ENCODE measurements at regions not wholly inside any gene's neighbourhood (a gene's known extent, or its start where the extent isn't known, plus 50 kb on each side); places are given as distances from the start of the nearest gene placed in this dataset.
"Not testable (repeated sequence)": the region's sequence is repeated elsewhere in the genome, so short reads cannot be mapped to it uniquely, and the experiment has no call there.

DNA sequence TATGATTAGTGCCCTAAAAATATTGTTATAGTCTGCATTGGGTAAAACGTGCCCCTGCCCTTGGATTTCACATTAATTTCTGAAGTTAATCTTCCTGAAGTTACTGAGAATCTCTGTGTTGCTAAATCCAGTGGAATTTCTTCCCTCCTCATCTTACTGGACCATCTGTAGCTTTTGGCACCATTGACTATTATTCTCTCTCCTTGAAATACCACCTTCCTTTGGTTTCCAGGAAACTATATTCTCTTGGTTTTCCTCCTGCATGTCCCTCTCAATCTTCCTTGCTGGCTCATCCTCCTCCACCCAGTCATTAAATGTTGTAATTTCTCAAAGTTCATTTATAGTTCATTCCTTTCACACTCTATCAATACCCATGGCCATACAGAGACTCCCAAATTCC, 110.6 kb upstream of the SLC35G4 start:
- TF ChIP-seq TAF1 (IDR thresholded peaks at IDR 0.05; ENCODE audit: low read depth, low read length) = no peak
- TF ChIP-seq POU2F2 (IDR thresholded peaks at IDR 0.05; ENCODE audit: low read depth, low read length) = no peak
- no peak for TF ChIP-seq SPI1 (IDR thresholded peaks at IDR 0.05; ENCODE audit: low read depth, low read length)
- no peak for TF ChIP-seq POLR2A (IDR thresholded peaks at IDR 0.05; ENCODE audit: low read depth, low read length)
- TF ChIP-seq PAX5 (IDR thresholded peaks at IDR 0.05; ENCODE audit: insufficient read depth, low read length, severe bottlenecking) = no peak
- no peak for TF ChIP-seq POLR2AphosphoS5 (IDR thresholded peaks at IDR 0.05; ENCODE audit: low read depth, low read length)
- DNase-seq (ENCODE audit: insufficient read length, low spot score) = no peak
- no peak for FAIRE-seq

DNA sequence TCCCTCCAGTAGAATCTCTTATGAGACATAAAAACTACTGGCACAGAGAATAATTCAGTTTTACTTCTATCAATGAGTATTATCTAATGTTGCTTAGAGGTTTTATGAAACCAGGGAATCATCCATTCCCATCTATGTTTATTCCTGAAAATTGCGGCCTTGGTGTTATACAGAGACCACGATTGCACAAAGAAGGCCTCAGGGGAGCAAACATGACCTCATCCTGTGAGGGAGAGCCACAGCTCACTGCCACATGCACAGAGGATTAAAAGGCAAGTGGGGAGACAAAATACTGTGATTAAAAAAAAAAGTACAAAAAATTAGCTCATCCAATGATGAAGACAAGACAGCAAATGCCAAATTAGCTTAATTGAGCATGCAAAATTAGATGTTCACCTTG, 111.8 kb upstream of the SLC35G4 start:
- TF ChIP-seq POLR2A (IDR thresholded peaks at IDR 0.05; ENCODE audit: low read depth, low read length) (no peak), POLR2AphosphoS5 (IDR thresholded peaks at IDR 0.05; ENCODE audit: low read depth, low read length) (no peak), POU2F2 (IDR thresholded peaks at IDR 0.05; ENCODE audit: low read depth, low read length) (no peak), TAF1 (IDR thresholded peaks at IDR 0.05; ENCODE audit: low read depth, low read length) (no peak), PAX5 (IDR thresholded peaks at IDR 0.05; ENCODE audit: insufficient read depth, low read length, severe bottlenecking) (no peak), SPI1 (IDR thresholded peaks at IDR 0.05; ENCODE audit: low read depth, low read length) (no peak)
- DNase-seq (ENCODE audit: insufficient read length, low spot score) = no peak
- no peak for FAIRE-seq

DNA sequence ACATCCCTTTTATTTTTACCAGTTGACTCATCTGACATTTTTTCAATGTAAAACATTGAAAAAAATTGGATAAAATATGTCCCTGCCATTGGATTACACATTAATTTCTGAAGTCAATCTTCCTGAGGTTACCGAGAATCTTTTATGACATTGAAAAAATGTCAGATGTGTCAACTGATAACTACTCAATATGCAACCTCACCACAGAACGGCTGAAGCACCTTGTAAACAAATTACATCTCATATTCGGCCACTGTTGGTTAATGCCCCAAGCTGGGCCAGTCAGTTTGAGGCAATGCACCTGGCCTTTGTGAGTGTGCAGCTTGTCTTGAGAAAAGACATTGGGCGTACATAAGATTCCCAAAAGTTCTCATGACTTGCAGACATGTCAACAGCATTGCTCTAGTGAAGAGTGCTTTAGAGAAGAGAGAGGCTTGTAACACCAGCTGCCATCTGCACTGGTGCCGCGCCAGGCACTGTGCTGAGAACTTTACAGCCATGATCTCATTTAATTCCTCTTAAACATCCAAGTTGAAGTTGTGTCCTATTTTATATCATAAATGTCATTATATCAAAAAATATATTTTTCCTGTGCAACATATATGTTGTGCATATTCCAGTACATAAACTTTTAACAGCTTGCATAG, 112.7 kb upstream of the SLC35G4 start:
- FAIRE-seq (no peak), DNase-seq (ENCODE audit: insufficient read length, low spot score) (no peak)
- TF ChIP-seq POU2F2 (IDR thresholded peaks at IDR 0.05; ENCODE audit: low read depth, low read length) (no peak), SPI1 (IDR thresholded peaks at IDR 0.05; ENCODE audit: low read depth, low read length) (no peak), POLR2A (IDR thresholded peaks at IDR 0.05; ENCODE audit: low read depth, low read length) (no peak), POLR2AphosphoS5 (IDR thresholded peaks at IDR 0.05; ENCODE audit: low read depth, low read length) (no peak), PAX5 (IDR thresholded peaks at IDR 0.05; ENCODE audit: insufficient read depth, low read length, severe bottlenecking) (no peak), TAF1 (IDR thresholded peaks at IDR 0.05; ENCODE audit: low read depth, low read length) (no peak)

DNA sequence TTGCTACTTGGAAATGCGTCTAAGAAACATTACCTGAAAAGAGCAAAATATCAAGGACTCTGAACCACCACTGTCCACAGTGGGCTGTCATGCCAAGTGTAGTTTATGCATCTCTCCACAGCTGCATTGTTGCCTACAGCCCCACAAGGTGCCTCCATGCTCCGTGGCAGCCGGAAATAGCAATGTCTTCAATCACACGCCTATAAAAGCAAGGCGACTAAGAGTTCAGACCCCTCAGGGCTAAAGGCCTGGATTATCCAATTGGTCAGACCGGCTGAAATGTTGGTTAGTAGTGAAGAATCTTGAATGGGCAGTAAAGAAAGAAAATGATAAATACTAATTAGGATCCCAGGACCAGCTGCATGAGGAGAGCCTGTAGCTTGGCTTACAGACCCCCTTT, 114.0 kb upstream of the SLC35G4 start:
- FAIRE-seq (no peak), DNase-seq (ENCODE audit: insufficient read length, low spot score) (no peak)
- no peak for TF ChIP-seq POU2F2 (IDR thresholded peaks at IDR 0.05; ENCODE audit: low read depth, low read length)
- no peak for TF ChIP-seq TAF1 (IDR thresholded peaks at IDR 0.05; ENCODE audit: low read depth, low read length)
- no peak for TF ChIP-seq POLR2AphosphoS5 (IDR thresholded peaks at IDR 0.05; ENCODE audit: low read depth, low read length)

DNA sequence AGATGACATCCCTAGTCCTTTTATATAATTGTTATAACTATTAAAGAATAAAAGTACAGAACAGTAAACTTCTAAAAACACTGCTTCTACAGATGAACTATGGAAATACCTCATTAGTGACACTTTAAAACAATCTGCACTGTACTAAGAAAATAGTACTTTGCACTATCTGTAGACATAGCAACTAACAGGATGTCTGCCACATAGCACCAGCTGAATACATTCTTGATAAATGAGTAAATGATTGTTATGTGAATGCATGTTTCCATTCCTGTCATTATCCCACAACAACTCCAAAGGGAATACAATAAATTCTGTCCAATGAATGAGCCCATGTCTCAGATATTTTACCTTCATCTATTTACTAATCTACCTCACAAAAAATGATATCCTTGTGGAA, 115.3 kb upstream of the SLC35G4 start:
- TF ChIP-seq POLR2AphosphoS5 (IDR thresholded peaks at IDR 0.05; ENCODE audit: low read depth, low read length) (no peak), SPI1 (IDR thresholded peaks at IDR 0.05; ENCODE audit: low read depth, low read length) (no peak), PAX5 (IDR thresholded peaks at IDR 0.05; ENCODE audit: insufficient read depth, low read length, severe bottlenecking) (no peak), POLR2A (IDR thresholded peaks at IDR 0.05; ENCODE audit: low read depth, low read length) (no peak), TAF1 (IDR thresholded peaks at IDR 0.05; ENCODE audit: low read depth, low read length) (no peak), POU2F2 (IDR thresholded peaks at IDR 0.05; ENCODE audit: low read depth, low read length) (no peak)
- DNase-seq (ENCODE audit: insufficient read length, low spot score) (no peak), FAIRE-seq (no peak)

DNA sequence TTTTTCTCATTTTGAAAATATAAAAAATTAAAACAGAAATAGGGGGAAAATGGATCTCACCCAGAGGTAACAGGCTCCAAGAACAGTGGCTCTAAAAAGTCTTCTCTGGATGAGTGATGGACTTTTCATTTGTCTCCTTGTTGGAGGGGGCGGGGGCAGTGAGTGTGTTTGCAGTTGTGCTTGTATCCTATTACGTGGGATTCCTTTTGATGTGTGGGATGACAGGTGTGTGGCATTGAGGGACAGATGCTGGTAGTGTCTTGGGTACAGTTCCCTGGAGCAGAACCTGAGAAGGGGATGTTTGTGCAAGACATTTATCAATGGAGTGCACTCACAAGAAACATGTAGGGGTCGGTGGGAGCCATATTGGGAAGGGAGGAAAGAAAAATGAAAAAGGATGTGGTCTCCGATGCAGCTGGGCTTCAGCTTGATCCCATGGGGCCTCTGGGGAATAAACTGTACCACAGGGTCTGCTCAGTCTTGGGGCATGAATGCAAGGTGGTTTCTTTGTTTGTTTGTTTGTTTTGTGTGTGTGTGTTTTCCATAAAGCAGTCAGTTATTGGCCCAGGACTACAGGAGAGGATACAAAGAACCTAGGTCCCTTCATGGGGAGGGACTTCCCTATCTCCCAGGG, 120.0 kb upstream of the SLC35G4 start:
- TF ChIP-seq SPI1 (IDR thresholded peaks at IDR 0.05; ENCODE audit: low read depth, low read length) (no peak), TAF1 (IDR thresholded peaks at IDR 0.05; ENCODE audit: low read depth, low read length) (no peak), PAX5 (IDR thresholded peaks at IDR 0.05; ENCODE audit: insufficient read depth, low read length, severe bottlenecking) (no peak), POLR2AphosphoS5 (IDR thresholded peaks at IDR 0.05; ENCODE audit: low read depth, low read length) (no peak), POLR2A (IDR thresholded peaks at IDR 0.05; ENCODE audit: low read depth, low read length) (no peak), POU2F2 (IDR thresholded peaks at IDR 0.05; ENCODE audit: low read depth, low read length) (no peak)
- DNase-seq (ENCODE audit: insufficient read length, low spot score) = no peak
- no peak for FAIRE-seq

DNA sequence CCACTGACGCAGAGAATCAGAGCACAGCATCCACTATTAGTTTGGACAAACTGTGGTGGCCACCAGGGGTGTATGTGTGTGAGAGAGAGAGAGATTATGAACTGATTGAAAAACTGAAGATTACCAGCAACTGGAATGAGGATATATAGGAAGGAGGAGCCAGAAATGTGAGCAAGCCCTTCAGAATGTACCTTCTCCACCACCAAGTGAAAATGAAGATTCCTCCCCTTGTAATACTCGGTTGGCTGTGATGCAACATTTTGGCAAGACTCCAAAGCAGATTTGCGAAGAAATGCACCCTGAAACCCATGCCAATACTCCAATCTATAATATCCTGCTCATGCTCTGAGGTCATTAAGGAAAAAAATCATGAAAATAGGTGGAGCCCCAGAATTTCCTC, 121.2 kb upstream of the SLC35G4 start:
- TF ChIP-seq POLR2AphosphoS5 (IDR thresholded peaks at IDR 0.05; ENCODE audit: low read depth, low read length) (no peak), TAF1 (IDR thresholded peaks at IDR 0.05; ENCODE audit: low read depth, low read length) (no peak), POLR2A (IDR thresholded peaks at IDR 0.05; ENCODE audit: low read depth, low read length) (no peak), SPI1 (IDR thresholded peaks at IDR 0.05; ENCODE audit: low read depth, low read length) (no peak), POU2F2 (IDR thresholded peaks at IDR 0.05; ENCODE audit: low read depth, low read length) (no peak), PAX5 (IDR thresholded peaks at IDR 0.05; ENCODE audit: insufficient read depth, low read length, severe bottlenecking) (no peak)
- DNase-seq (ENCODE audit: insufficient read length, low spot score) (no peak), FAIRE-seq (no peak)

DNA sequence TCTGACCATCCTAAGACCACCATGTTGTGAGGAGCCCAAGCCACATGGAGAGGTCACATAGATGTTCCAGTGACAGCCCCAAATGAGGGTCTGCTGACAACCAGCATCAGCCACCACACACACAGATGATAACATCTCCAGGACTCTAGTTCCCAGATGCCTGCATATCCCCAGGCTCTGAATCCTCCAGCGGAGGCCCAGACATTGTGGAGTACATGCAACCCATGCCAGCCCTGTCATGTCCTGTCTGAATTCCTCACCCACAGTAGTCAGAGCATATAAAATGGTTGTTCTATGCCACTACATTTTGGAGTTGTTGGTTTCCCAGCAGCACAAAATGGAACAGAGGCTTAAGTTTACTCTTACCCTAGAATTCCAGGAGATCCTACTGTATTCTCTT, 122.0 kb upstream of the SLC35G4 start:
- DNase-seq (ENCODE audit: insufficient read length, low spot score) (no peak), FAIRE-seq (no peak)
- no peak for TF ChIP-seq SPI1 (IDR thresholded peaks at IDR 0.05; ENCODE audit: low read depth, low read length)
- TF ChIP-seq PAX5 (IDR thresholded peaks at IDR 0.05; ENCODE audit: insufficient read depth, low read length, severe bottlenecking) = no peak
- no peak for TF ChIP-seq POLR2A (IDR thresholded peaks at IDR 0.05; ENCODE audit: low read depth, low read length)
- no peak for TF ChIP-seq POU2F2 (IDR thresholded peaks at IDR 0.05; ENCODE audit: low read depth, low read length)

DNA sequence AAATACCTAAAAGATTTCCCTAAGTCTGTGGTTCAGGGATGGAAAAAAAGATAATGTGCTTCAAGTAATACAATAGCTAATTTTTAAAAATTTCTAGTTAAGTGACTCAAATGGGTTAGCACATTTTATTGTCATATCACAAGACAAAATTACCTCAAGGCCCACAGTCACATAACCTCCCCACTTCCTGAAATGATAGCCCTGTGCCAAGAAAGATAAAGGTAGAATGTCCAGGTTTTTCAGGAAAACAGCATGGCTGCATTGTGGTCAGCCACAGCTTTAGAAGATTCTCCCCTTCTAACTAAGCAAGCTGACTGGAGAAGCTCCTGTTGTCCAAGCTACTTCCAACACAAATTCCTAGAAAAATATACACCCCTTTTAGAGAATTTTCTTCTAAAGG, 127.1 kb upstream of the SLC35G4 start:
- DNase-seq (ENCODE audit: insufficient read length, low spot score) (no peak), FAIRE-seq (no peak)
- no peak for TF ChIP-seq PAX5 (IDR thresholded peaks at IDR 0.05; ENCODE audit: insufficient read depth, low read length, severe bottlenecking)
- no peak for TF ChIP-seq TAF1 (IDR thresholded peaks at IDR 0.05; ENCODE audit: low read depth, low read length)
- no peak for TF ChIP-seq POLR2AphosphoS5 (IDR thresholded peaks at IDR 0.05; ENCODE audit: low read depth, low read length)
- TF ChIP-seq POLR2A (IDR thresholded peaks at IDR 0.05; ENCODE audit: low read depth, low read length) = no peak
- no peak for TF ChIP-seq POU2F2 (IDR thresholded peaks at IDR 0.05; ENCODE audit: low read depth, low read length)
- TF ChIP-seq SPI1 (IDR thresholded peaks at IDR 0.05; ENCODE audit: low read depth, low read length) = no peak

DNA sequence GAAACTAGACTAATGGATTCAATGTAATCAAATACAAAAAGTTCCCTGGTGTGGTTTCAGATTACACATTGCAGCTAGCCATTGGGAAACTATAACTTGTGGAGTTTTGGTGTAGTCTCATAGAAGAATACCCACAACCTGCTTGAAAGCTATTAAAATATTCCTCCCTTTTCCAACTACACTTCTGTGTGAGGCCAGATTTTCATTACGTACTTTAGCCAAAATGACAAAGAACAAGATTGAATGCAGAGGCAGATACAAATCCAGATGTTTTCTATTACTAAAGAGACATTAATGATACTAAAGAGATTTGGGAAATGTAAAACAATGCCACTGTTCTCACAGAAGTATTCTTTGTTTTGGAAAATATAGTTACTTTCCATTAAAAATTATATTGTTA, 128.7 kb upstream of the SLC35G4 start:
- TF ChIP-seq PAX5 (IDR thresholded peaks at IDR 0.05; ENCODE audit: insufficient read depth, low read length, severe bottlenecking) = no peak
- TF ChIP-seq POLR2A (IDR thresholded peaks at IDR 0.05; ENCODE audit: low read depth, low read length) = no peak
- TF ChIP-seq SPI1 (IDR thresholded peaks at IDR 0.05; ENCODE audit: low read depth, low read length) = no peak
- FAIRE-seq = no peak
- DNase-seq (ENCODE audit: insufficient read length, low spot score) = no peak

DNA sequence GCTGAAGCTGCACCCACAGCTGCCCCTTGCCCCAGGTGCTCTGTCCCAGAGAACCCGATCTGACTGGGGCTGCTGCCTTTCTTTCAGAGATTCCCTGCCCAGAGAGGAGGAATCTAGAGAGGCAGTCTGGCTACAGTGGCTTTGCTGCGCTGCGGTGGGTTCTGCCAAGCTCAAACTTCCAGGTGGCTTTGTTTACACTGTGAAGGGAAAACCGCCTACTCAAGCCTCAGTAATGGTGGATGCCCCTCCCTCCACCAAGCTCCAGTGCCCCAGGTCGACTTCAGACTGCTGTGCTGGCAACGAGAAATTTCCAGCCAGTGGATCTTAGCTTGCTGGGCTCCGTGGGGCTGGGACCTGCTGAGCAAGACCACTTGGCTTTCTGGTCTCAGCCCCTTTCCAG, 130.4 kb upstream of the SLC35G4 start:
- DNase-seq (ENCODE audit: insufficient read length, low spot score); FAIRE-seq: not testable (repeated sequence)

All from GM12891 (cell line).